ENCODE measurements at regions not wholly inside any gene's neighbourhood (a gene's known extent, or its start where the extent isn't known, plus 50 kb on each side); places are given as distances from the start of the nearest gene placed in this dataset.

GRCh38 chr2:53450923-53451322, 316.7 kb upstream of the CHAC2 start:
- TF ChIP-seq, protein P1, sequence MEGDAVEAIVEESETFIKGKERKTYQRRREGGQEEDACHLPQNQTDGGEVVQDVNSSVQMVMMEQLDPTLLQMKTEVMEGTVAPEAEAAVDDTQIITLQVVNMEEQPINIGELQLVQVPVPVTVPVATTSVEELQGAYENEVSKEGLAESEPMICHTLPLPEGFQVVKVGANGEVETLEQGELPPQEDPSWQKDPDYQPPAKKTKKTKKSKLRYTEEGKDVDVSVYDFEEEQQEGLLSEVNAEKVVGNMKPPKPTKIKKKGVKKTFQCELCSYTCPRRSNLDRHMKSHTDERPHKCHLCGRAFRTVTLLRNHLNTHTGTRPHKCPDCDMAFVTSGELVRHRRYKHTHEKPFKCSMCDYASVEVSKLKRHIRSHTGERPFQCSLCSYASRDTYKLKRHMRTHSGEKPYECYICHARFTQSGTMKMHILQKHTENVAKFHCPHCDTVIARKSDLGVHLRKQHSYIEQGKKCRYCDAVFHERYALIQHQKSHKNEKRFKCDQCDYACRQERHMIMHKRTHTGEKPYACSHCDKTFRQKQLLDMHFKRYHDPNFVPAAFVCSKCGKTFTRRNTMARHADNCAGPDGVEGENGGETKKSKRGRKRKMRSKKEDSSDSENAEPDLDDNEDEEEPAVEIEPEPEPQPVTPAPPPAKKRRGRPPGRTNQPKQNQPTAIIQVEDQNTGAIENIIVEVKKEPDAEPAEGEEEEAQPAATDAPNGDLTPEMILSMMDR (conservative IDR thresholded peaks at IDR 0.05; ENCODE audit: low read depth, low read length) = no peak
- TF ChIP-seq EZH2 (IDR thresholded peaks at IDR 0.05; ENCODE audit: borderline replicate concordance, low read depth, low read length, poor library complexity, severe bottlenecking) = no peak
